H1 (cell line): ENCODE measurements at regions not wholly inside any gene's neighbourhood (a gene's known extent, or its start where the extent isn't known, plus 50 kb on each side); places are given as distances from the start of the nearest gene placed in this dataset.

Experiments used
- BACH1 ChIP-seq: IDR thresholded peaks from 2 replicates; pipeline ENCODE4 v1.6.1; 2012; ENCODE audit warnings: low read length, improper control_type of control experiment
- BRCA1 ChIP-seq: IDR thresholded peaks from 2 replicates; pipeline ENCODE4 v1.6.1; 2012; ENCODE audit warnings: low read depth, low read length, improper control_type of control experiment
- CEBPB ChIP-seq: IDR thresholded peaks from 2 replicates; pipeline ENCODE4 v1.6.1; 2012; ENCODE audit warnings: low read depth, low read length
- CHD7 ChIP-seq: fragments of 300-600 bp; sonication (generic); IDR thresholded peaks from 2 replicates; pipeline ENCODE4 v1.7.1; 2012; ENCODE audit warnings: low read length, moderate library complexity, mild to moderate bottlenecking, inconsistent platforms; ENCODE audit not compliant: insufficient replicate concordance
- CREB1 ChIP-seq: IDR thresholded peaks from 2 replicates; pipeline ENCODE4 v1.6.1; 2012; ENCODE audit warnings: inconsistent platforms
- EZH2 ChIP-seq: fragments of 200-600 bp; sonication (generic); IDR thresholded peaks from 2 replicates; pipeline ENCODE4 v1.7.1; 2012; ENCODE audit warnings: low read depth, mild to moderate bottlenecking, moderate library complexity, low read length, inconsistent platforms; ENCODE audit not compliant: severe bottlenecking
- JUN ChIP-seq: IDR thresholded peaks from 2 replicates; pipeline ENCODE4 v1.6.1; 2011; ENCODE audit warnings: low read depth, mild to moderate bottlenecking, improper control_type of control experiment, low read length
- JUND ChIP-seq: IDR thresholded peaks from 2 replicates; pipeline ENCODE4 v1.6.1; 2011; ENCODE audit warnings: mild to moderate bottlenecking, improper control_type of control experiment, low read length
- POLR2A ChIP-seq, 2 experiments: IDR thresholded peaks; 1 replicate in 1 of 2; 2 replicates in 1 of 2; pipeline ENCODE4 v1.6.1; 2011; ENCODE audit warnings: low read depth in 2 of 2, low read length in 2 of 2, mild to moderate bottlenecking in 2 of 2; ENCODE audit errors: control extremely low read depth in 1 of 2
- SIRT6 ChIP-seq: IDR thresholded peaks from one replicate; pipeline ENCODE4 v1.7.1; 2012; ENCODE audit warnings: low read length, inconsistent platforms
- SP1 ChIP-seq: IDR thresholded peaks from 2 replicates; pipeline ENCODE4 v1.6.1; 2011; ENCODE audit warnings: low read depth, low read length
- SUZ12 ChIP-seq: fragments of 200-600 bp; sonication (generic); IDR thresholded peaks from 2 replicates; pipeline ENCODE4 v1.6.1; 2012; ENCODE audit warnings: mild to moderate bottlenecking, inconsistent platforms, low read length, moderate library complexity, mixed read lengths

DNA sequence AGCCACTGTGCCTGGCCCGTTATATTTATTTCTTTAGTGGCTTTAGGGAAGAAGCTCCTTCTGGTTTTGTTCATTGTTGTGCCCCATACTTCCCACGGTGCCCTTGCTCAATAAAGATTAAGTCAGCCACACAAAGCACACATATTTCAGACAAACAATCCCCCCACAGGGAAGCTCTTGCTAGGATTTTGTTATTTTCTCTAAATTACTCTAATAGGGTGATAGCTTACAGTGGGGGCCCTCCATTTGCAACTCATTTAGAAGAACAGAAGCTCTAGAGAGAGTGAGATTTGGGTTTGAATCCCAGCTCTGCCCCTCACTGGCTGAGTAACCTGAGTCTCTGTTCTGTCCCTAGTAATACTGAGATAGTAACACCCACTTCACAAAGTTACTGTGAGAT is 499.9 kb downstream of the GRIN2A start (continued):
- TF ChIP-seq CHD7 (no peak), BRCA1 (no peak), SIRT6 (no peak), JUND (no peak), EZH2 (no peak), SUZ12 (no peak), CREB1 (no peak), JUN (no peak), POLR2A (IDR thresholded peaks at IDR 0.05; ENCODE audit: control extremely low read depth in 1 of 2, low read depth in 2 of 2, low read length in 2 of 2) (no peak), CEBPB (no peak), BACH1 (no peak), SP1 (no peak)
- TF ChIP-seq, all 59 proteins: peak for 0
